WERI-Rb-1 (cell line): ENCODE measurements at regions not wholly inside any gene's neighbourhood (a gene's known extent, or its start where the extent isn't known, plus 50 kb on each side); places are given as distances from the start of the nearest gene placed in this dataset.

ENCODE experiments used
- DNase-seq: peaks from one replicate; pipeline ENCODE4 v3.0.0-alpha.2; 2020
- H3K27ac ChIP-seq: fragments of 250-450 bp; sonication (Bioruptor Pico); 2 replicates; pipeline ENCODE4 v1.5.1; 2020; ENCODE audit warnings: mild to moderate bottlenecking, moderate library complexity
- H3K27me3 ChIP-seq: fragments of 250-450 bp; sonication (Bioruptor Pico); 2 replicates; pipeline ENCODE4 v1.5.1; 2021; ENCODE audit warnings: mild to moderate bottlenecking, low read depth, moderate library complexity; ENCODE audit not compliant: insufficient read depth, severe bottlenecking
- H3K36me3 ChIP-seq: fragments of 250-450 bp; sonication (Bioruptor Pico); 2 replicates; pipeline ENCODE4 v1.5.1; 2020; ENCODE audit warnings: mild to moderate bottlenecking, moderate library complexity
- H3K4me3 ChIP-seq: 2 replicates; pipeline ENCODE4 v1.5.1; 2011; ENCODE audit warnings: low read depth, mild to moderate bottlenecking, control low read depth, low read length
- H3K9me3 ChIP-seq: fragments of 250-450 bp; sonication (Bioruptor Pico); 2 replicates; pipeline ENCODE4 v1.5.1; 2021; ENCODE audit warnings: mild to moderate bottlenecking, moderate library complexity; ENCODE audit not compliant: severe bottlenecking
- TF ChIP-seq, protein P1 (sequence below): IDR thresholded peaks from 2 replicates; pipeline ENCODE4 v1.5.1; 2011; ENCODE audit warnings: low read depth, mild to moderate bottlenecking, control low read depth, inconsistent platforms, low read length

- no peak for DNase-seq
- no peaks in the 10 kb centered on the region for H3K9me3 ChIP-seq
- TF ChIP-seq, protein P1, sequence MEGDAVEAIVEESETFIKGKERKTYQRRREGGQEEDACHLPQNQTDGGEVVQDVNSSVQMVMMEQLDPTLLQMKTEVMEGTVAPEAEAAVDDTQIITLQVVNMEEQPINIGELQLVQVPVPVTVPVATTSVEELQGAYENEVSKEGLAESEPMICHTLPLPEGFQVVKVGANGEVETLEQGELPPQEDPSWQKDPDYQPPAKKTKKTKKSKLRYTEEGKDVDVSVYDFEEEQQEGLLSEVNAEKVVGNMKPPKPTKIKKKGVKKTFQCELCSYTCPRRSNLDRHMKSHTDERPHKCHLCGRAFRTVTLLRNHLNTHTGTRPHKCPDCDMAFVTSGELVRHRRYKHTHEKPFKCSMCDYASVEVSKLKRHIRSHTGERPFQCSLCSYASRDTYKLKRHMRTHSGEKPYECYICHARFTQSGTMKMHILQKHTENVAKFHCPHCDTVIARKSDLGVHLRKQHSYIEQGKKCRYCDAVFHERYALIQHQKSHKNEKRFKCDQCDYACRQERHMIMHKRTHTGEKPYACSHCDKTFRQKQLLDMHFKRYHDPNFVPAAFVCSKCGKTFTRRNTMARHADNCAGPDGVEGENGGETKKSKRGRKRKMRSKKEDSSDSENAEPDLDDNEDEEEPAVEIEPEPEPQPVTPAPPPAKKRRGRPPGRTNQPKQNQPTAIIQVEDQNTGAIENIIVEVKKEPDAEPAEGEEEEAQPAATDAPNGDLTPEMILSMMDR = no peak
- no peak overlapping the region for H3K4me3 ChIP-seq
- H3K27ac ChIP-seq = no peak overlapping the region
- no peaks in the 10 kb centered on the region for H3K36me3 ChIP-seq
- H3K27me3 ChIP-seq = no peaks in the 10 kb centered on the region
Measured at GRCh38 chr2:150371044-150371818, 116.2 kb downstream of the RND3 start.

- H3K4me3 ChIP-seq = no peak overlapping the region
- DNase-seq = no peak
- TF ChIP-seq, protein P1 = no peak
- no peaks in the 10 kb centered on the region for H3K27me3 ChIP-seq
- H3K36me3 ChIP-seq = no peaks in the 10 kb centered on the region
- no peaks in the 10 kb centered on the region for H3K9me3 ChIP-seq
- H3K27ac ChIP-seq = no peak overlapping the region
Measured at GRCh38 chr2:150370561-150370960, 116.9 kb downstream of the RND3 start.

- DNase-seq = no peak
- no peaks in the 10 kb centered on the region for H3K9me3 ChIP-seq
- H3K27ac ChIP-seq = no peak overlapping the region
- H3K27me3 ChIP-seq = no peaks in the 10 kb centered on the region
- H3K4me3 ChIP-seq = no peak overlapping the region
- TF ChIP-seq, protein P1 = no peak
- no peaks in the 10 kb centered on the region for H3K36me3 ChIP-seq
Measured at GRCh38 chr2:150369862-150370261, 117.6 kb downstream of the RND3 start.

DNA sequence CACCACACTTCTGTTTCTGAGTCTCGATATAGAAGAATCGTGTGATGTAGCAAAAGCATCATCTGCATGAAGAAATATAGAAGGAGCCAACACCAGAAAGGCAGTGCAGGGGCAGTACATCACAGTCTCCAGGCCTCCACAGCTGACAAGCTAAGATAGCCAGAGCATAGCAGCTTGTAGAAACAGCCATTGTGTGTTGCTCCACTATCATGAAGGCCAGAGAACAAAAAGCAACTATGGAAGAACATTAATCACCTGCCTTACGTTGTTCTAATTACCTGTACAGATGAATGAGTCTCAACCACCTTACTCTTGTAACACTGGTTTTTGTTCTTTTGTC lies 129.0 kb downstream of the RND3 start:
- no peaks in the 10 kb centered on the region for H3K27me3 ChIP-seq
- H3K4me3 ChIP-seq = no peak overlapping the region
- no peaks in the 10 kb centered on the region for H3K9me3 ChIP-seq
- TF ChIP-seq, protein P1 = no peak
- DNase-seq = no peak
- no peak overlapping the region for H3K27ac ChIP-seq
- H3K36me3 ChIP-seq = no peaks in the 10 kb centered on the region

DNA sequence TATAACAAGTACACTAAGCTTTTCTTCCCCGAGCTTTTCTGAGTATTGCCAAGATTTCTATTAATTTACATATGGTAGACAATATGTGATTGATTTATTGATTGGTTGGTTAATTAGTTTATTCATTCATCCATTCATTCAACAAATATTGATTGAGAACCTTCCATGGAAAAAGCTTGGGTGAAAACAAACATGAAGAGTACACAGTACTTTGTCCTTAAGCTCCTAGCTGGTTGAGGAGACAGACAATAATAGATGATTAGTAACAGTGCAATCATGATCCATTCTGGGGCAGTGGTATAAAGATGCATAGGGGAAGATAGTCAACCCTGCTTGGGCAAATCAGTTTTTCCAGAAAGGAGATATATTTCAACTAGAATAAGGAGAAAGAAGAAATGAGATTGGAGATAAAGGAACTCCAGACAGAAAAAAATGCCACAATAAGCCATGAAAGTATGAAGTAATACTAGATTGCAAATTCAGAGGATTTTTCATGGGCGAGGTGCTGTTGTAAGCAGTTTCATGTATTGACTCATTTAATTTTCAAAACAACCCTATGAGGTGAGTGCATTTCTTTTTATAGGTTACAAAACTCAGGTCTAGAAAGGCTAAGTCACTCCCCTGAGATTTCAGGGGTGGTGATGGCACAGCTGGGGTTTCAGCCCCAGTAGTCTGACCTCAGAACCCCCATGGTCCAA lies 129.5 kb downstream of the RND3 start:
- Histone ChIP-seq H3K27ac (no peak overlapping the region), H3K4me3 (no peak overlapping the region), H3K36me3 (no peaks in the 10 kb centered on the region), H3K27me3 (no peaks in the 10 kb centered on the region), H3K9me3 (no peaks in the 10 kb centered on the region)
- TF ChIP-seq, protein P1 = no peak
- no peak for DNase-seq
